ENCODE measurements at regions not wholly inside any gene's neighbourhood (a gene's known extent, or its start where the extent isn't known, plus 50 kb on each side); places are given as distances from the start of the nearest gene placed in this dataset.

GRCh38 chr5:99617335-99617734, 688.5 kb upstream of the CHD1 start (continued):
- TF ChIP-seq CHD7 (IDR thresholded peaks at IDR 0.05; ENCODE audit: insufficient replicate concordance, low read length) = no peak
- TF ChIP-seq HDAC2 (IDR thresholded peaks at IDR 0.05; ENCODE audit: borderline replicate concordance in 1 of 2, low read depth in 2 of 2, low read length in 2 of 2) = no peak

Data from H1 (cell line).